ENCODE measurements at regions not wholly inside any gene's neighbourhood (a gene's known extent, or its start where the extent isn't known, plus 50 kb on each side); places are given as distances from the start of the nearest gene placed in this dataset.

DNA sequence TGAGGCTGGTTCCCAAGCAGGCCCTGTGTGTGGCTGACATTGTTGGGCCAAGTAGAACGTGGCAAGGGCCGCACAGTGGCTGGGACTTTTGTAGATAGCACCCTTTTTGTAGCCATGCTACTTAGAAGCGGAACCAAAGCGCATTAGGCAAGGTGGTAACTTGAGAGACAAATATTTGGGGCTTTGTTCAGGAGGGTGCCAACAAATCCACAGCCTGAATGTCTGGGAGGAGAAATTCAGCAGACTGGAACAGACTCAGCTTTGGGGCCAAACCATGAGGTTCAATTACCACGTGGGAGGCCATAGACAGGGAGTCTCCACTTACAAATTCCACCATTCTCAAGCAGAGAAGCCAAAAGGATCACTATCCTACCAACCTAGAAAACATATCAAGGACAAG, 183.7 kb downstream of the RGS9 start:
- Histone ChIP-seq H3K4me1 (ENCODE audit: insufficient read depth) (no peaks in the 10 kb centered on the region), H3K27ac (ENCODE audit: low read depth) (no peak overlapping the region), H3K79me2 (replicated peaks; ENCODE audit: insufficient read depth) (no peaks in the 10 kb centered on the region), H3K27me3 (ENCODE audit: insufficient read depth) (no peaks in the 10 kb centered on the region), H4K20me1 (replicated peaks; ENCODE audit: insufficient read depth) (no peaks in the 10 kb centered on the region), H3K4me2 (no peak overlapping the region), H2AFZ (no peak overlapping the region), H3F3A (replicated peaks; ENCODE audit: low read depth) (no peaks in the 10 kb centered on the region), H3K36me3 (ENCODE audit: insufficient read depth) (no peaks in the 10 kb centered on the region), H3K9me2 (ENCODE audit: insufficient read depth) (peaks cover 12% of the 10 kb centered on the region), H3K4me3 (no peak overlapping the region)
- no peak for TF ChIP-seq JUNB (IDR thresholded peaks at IDR 0.05; ENCODE audit: unreplicated experiment)
- no peak for TF ChIP-seq ZNF331 (CRISPR knock-in tag; IDR thresholded peaks at IDR 0.05; ENCODE audit: low read depth)
- no peak for TF ChIP-seq POLR2AphosphoS5 (IDR thresholded peaks at IDR 0.05; ENCODE audit: low read depth)
- TF ChIP-seq, protein P1, sequence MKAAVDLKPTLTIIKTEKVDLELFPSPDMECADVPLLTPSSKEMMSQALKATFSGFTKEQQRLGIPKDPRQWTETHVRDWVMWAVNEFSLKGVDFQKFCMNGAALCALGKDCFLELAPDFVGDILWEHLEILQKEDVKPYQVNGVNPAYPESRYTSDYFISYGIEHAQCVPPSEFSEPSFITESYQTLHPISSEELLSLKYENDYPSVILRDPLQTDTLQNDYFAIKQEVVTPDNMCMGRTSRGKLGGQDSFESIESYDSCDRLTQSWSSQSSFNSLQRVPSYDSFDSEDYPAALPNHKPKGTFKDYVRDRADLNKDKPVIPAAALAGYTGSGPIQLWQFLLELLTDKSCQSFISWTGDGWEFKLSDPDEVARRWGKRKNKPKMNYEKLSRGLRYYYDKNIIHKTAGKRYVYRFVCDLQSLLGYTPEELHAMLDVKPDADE (IDR thresholded peaks at IDR 0.05): no peak
- no peak for TF ChIP-seq NANOG (IDR thresholded peaks at IDR 0.05; ENCODE audit: borderline replicate concordance)
- TF ChIP-seq, protein P2, sequence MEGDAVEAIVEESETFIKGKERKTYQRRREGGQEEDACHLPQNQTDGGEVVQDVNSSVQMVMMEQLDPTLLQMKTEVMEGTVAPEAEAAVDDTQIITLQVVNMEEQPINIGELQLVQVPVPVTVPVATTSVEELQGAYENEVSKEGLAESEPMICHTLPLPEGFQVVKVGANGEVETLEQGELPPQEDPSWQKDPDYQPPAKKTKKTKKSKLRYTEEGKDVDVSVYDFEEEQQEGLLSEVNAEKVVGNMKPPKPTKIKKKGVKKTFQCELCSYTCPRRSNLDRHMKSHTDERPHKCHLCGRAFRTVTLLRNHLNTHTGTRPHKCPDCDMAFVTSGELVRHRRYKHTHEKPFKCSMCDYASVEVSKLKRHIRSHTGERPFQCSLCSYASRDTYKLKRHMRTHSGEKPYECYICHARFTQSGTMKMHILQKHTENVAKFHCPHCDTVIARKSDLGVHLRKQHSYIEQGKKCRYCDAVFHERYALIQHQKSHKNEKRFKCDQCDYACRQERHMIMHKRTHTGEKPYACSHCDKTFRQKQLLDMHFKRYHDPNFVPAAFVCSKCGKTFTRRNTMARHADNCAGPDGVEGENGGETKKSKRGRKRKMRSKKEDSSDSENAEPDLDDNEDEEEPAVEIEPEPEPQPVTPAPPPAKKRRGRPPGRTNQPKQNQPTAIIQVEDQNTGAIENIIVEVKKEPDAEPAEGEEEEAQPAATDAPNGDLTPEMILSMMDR (conservative IDR thresholded peaks at IDR 0.05; ENCODE audit: low read depth in 2 of 2): no peak
- TF ChIP-seq EZH2phosphoT487 (IDR thresholded peaks at IDR 0.05; ENCODE audit: unreplicated experiment): no peak
- H3K27ac Mint-ChIP-seq: no peak overlapping the region
- H3K9me3 Mint-ChIP-seq: no peaks in the 10 kb centered on the region
- H3K4me3 Mint-ChIP-seq: no peak overlapping the region
- H3K36me3 Mint-ChIP-seq (ENCODE audit: low read depth): no peaks in the 10 kb centered on the region
- ATAC-seq (no peak), DNase-seq (ENCODE audit: low spot score) (no peak)
- H3K27me3 Mint-ChIP-seq (ENCODE audit: insufficient read depth, low read depth, poor library complexity): peaks cover 4% of the 10 kb centered on the region
- no peaks in the 10 kb centered on the region for H3K4me1 Mint-ChIP-seq

DNA sequence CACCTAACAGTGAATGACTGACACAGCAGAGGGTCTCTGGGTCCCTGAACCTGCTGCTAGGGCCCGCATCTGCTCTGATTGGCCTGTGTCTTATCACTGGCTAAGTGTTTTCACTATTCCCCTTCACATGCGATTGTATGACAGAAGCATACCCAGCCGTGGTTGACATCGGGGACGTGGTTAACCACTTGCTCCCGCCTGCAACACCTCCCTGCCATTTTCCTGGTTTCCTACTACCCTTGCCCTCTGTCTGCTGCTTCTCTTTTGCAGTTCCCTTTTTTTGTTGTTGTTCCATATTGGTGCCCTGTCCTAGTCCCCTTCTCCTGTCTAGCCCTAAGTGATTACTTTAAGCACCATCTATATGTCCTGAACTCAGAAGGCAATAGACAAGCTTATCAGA, 177.0 kb downstream of the RGS9 start:
- Histone ChIP-seq H3K27me3 (ENCODE audit: insufficient read depth) (no peaks in the 10 kb centered on the region), H3K4me1 (ENCODE audit: insufficient read depth) (peaks cover 8% of the 10 kb centered on the region; the same call in 1 of the 2 replicates), H3K36me3 (ENCODE audit: insufficient read depth) (no peaks in the 10 kb centered on the region), H3K27ac (ENCODE audit: low read depth) (no peak overlapping the region), H2AFZ (no peak overlapping the region), H3K4me3 (no peak overlapping the region), H3K79me2 (replicated peaks; ENCODE audit: insufficient read depth) (no peaks in the 10 kb centered on the region), H4K20me1 (replicated peaks; ENCODE audit: insufficient read depth) (no peaks in the 10 kb centered on the region), H3K9me2 (ENCODE audit: insufficient read depth) (no peaks in the 10 kb centered on the region), H3K4me2 (no peak overlapping the region), H3F3A (replicated peaks; ENCODE audit: low read depth) (no peaks in the 10 kb centered on the region)
- Mint-ChIP-seq H3K9me3 (no peaks in the 10 kb centered on the region), H3K36me3 (ENCODE audit: low read depth) (no peaks in the 10 kb centered on the region), H3K4me3 (no peak overlapping the region), H3K27ac (no peak overlapping the region), H3K4me1 (peaks cover 12% of the 10 kb centered on the region), H3K27me3 (ENCODE audit: insufficient read depth, low read depth, poor library complexity) (no peaks in the 10 kb centered on the region)
- ATAC-seq: no peak
- DNase-seq (ENCODE audit: low spot score): no peak
- TF ChIP-seq, protein P3, sequence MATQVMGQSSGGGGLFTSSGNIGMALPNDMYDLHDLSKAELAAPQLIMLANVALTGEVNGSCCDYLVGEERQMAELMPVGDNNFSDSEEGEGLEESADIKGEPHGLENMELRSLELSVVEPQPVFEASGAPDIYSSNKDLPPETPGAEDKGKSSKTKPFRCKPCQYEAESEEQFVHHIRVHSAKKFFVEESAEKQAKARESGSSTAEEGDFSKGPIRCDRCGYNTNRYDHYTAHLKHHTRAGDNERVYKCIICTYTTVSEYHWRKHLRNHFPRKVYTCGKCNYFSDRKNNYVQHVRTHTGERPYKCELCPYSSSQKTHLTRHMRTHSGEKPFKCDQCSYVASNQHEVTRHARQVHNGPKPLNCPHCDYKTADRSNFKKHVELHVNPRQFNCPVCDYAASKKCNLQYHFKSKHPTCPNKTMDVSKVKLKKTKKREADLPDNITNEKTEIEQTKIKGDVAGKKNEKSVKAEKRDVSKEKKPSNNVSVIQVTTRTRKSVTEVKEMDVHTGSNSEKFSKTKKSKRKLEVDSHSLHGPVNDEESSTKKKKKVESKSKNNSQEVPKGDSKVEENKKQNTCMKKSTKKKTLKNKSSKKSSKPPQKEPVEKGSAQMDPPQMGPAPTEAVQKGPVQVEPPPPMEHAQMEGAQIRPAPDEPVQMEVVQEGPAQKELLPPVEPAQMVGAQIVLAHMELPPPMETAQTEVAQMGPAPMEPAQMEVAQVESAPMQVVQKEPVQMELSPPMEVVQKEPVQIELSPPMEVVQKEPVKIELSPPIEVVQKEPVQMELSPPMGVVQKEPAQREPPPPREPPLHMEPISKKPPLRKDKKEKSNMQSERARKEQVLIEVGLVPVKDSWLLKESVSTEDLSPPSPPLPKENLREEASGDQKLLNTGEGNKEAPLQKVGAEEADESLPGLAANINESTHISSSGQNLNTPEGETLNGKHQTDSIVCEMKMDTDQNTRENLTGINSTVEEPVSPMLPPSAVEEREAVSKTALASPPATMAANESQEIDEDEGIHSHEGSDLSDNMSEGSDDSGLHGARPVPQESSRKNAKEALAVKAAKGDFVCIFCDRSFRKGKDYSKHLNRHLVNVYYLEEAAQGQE (IDR thresholded peaks at IDR 0.05; ENCODE audit: unreplicated experiment): no peak
